GM12864 (cell line): ENCODE measurements at regions not wholly inside any gene's neighbourhood (a gene's known extent, or its start where the extent isn't known, plus 50 kb on each side); places are given as distances from the start of the nearest gene placed in this dataset.

ENCODE experiments used
- DNase-seq: peaks from one replicate; pipeline ENCODE4 v3.0.0-alpha.2; 2011; ENCODE audit warnings: low read depth
- H3K4me3 ChIP-seq: 2 replicates; pipeline ENCODE4 v1.5.1; 2011; ENCODE audit warnings: mild to moderate bottlenecking, low read depth, low read length, control low read depth
- CTCF ChIP-seq: IDR thresholded peaks from 2 replicates; pipeline ENCODE4 v1.5.1; 2011; ENCODE audit warnings: low read depth, mild to moderate bottlenecking, moderate library complexity, low read length, control low read depth, inconsistent platforms; ENCODE audit errors: missing control alignments

- no peak for TF ChIP-seq CTCF
- no peak for DNase-seq
These were observed 581.2 kb upstream of the IGFBP7 start for GRCh38 chr4:57691370-57691769.

GRCh38 chr4:57689693-57690205 lies 579.6 kb upstream of the IGFBP7 start:
- no peak for DNase-seq
- no peak overlapping the region for H3K4me3 ChIP-seq
- no peak for TF ChIP-seq CTCF

More at GRCh38 chr4:57691370-57691769, 581.2 kb upstream of the IGFBP7 start:
- H3K4me3 ChIP-seq = no peak overlapping the region

- no peak overlapping the region for H3K4me3 ChIP-seq
- no peak for DNase-seq
These were observed 572.1 kb upstream of the IGFBP7 start for GRCh38 chr4:57682275-57682674.

GRCh38 chr4:57679969-57680368 lies 569.8 kb upstream of the IGFBP7 start:
- H3K4me3 ChIP-seq = no peak overlapping the region
- no peak for DNase-seq
- TF ChIP-seq CTCF = no peak

More at GRCh38 chr4:57682275-57682674, 572.1 kb upstream of the IGFBP7 start:
- no peak for TF ChIP-seq CTCF

GRCh38 chr4:57676394-57676793 lies 566.2 kb upstream of the IGFBP7 start:
- no peak for DNase-seq
- no peak overlapping the region for H3K4me3 ChIP-seq
- TF ChIP-seq CTCF = no peak

- no peak for DNase-seq
- no peak for TF ChIP-seq CTCF
- H3K4me3 ChIP-seq = no peak overlapping the region
These were observed 562.8 kb upstream of the IGFBP7 start for GRCh38 chr4:57672846-57673433.

GRCh38 chr4:57668621-57669020 lies 558.4 kb upstream of the IGFBP7 start:
- DNase-seq = no peak
- no peak overlapping the region for H3K4me3 ChIP-seq
- TF ChIP-seq CTCF = no peak
